GM18858 (cell line): ENCODE measurements at regions not wholly inside any gene's neighbourhood (a gene's known extent, or its start where the extent isn't known, plus 50 kb on each side); places are given as distances from the start of the nearest gene placed in this dataset.
A peak's percentile ranks its signal among the peaks of the same experiment; 100 is the strongest.
"Not testable (repeated sequence)": the region's sequence is repeated elsewhere in the genome, so short reads cannot be mapped to it uniquely, and the experiment has no call there.

Experiments used
- ATAC-seq: cut with Tn5 transposase; IDR thresholded peaks from one replicate; pipeline ENCODE4 v1.9.1; 2021; ENCODE audit not compliant: unreplicated experiment

GRCh38 chr1:101185421-101185820, 51.4 kb upstream of the S1PR1 start:
- no peak for ATAC-seq

DNA sequence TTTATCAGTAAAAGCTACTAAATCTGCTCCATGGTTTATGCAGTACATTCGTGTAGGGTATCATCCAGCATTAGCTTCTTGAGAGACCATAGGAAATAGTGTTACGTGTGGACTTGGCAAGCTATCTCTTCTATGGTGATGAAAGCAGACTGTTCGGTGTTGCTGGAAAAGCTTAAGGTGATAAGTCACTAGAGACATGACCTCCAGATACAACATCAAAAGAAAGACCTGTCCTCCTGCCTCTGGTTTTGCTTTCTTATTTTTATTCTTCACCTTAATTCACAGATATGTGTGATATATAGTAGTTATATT, 53.5 kb upstream of the S1PR1 start:
- no peak for ATAC-seq

- ATAC-seq, result no peak
Observed at GRCh38 chr1:101182627-101183387, 54.0 kb upstream of the S1PR1 start.

GRCh38 chr1:101181930-101182329, 54.9 kb upstream of the S1PR1 start:
- ATAC-seq, result no peak

DNA sequence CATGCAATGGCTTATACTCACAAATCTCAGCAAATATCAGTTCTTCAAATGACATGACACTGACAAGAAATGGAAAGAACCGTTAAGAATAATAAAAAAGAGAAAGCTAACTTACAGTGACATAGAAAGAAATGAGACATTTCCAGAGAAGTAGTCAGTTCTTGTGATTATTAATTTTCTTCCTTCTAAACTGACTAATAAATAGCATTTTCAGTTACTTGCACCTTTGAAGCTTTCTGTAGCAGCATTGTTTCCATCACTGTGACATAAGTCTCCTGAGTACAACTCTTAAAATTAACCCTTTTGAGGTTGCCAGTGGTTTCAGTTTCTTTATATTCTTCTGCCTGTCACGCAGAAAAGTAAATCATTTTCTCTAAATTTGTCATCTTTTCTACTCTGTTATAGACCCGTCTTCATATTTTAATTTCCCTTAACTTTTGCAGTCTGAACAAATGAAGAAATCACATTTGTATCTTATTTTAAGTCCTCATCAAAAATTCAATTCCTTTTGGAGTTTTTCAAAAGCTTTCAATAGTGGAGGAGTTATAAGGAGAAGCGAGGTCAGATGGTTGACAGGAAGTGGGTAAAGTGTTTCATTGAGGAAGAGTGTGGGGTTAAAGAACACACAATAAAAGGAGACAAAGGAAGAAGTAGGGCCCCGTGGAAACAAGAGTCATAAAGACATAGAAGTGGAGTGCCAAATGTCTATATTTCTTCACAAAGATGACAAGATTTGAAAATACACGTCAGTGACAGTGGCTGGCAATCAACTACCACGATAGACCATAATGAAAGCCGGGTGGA, 57.9 kb upstream of the S1PR1 start:
- peak; percentile 94 for ATAC-seq

GRCh38 chr1:101178341-101178687, 58.5 kb upstream of the S1PR1 start:
- ATAC-seq, result no peak

DNA sequence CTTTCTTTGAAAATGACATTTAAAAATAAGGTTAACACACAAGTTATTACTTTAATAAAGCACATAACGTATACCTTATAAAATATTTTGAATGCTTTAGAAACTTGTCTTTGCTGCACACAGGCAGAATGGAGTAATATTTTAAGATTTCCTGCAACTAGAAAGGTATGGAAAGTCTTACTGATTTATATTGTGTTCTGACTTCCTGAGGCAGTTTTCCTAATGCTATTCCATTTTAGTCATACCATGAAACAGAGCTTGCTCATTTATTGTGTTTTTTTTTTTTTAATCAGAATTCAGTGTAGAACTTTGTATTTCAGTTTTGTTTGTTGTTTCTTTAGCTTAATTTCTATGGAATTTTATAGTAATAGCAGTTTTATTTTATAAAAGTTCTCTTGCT, 60.9 kb upstream of the S1PR1 start:
- no peak for ATAC-seq

GRCh38 chr1:101175466-101175865, 61.4 kb upstream of the S1PR1 start:
- no peak for ATAC-seq

DNA sequence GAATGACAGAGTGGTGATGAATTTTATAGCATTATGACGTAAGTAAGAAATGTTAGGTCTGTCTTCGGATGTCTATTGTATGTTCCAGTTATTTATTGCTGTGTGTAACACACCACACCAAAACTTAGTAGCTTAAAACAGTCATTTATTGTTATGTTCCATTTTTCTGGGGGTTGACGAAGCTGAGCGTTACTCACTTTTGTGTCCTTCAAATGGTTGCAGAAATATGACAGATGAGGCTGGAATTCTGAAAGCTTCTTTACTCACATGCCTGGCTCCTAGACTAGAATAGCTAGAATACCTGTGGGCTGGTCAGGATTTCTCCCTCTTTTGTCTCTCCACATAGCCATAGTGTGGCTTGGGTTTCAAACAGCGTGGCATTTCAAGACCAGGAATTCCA, 62.1 kb upstream of the S1PR1 start:
- no peak for ATAC-seq

- ATAC-seq, result not testable (repeated sequence)
Observed at GRCh38 chr1:101174298-101174697, 62.5 kb upstream of the S1PR1 start.

- ATAC-seq, result no peak
Observed at GRCh38 chr1:101170506-101171050, 66.2 kb upstream of the S1PR1 start.

GRCh38 chr1:101167891-101168290, 68.9 kb upstream of the S1PR1 start:
- ATAC-seq, result peak; percentile 85

DNA sequence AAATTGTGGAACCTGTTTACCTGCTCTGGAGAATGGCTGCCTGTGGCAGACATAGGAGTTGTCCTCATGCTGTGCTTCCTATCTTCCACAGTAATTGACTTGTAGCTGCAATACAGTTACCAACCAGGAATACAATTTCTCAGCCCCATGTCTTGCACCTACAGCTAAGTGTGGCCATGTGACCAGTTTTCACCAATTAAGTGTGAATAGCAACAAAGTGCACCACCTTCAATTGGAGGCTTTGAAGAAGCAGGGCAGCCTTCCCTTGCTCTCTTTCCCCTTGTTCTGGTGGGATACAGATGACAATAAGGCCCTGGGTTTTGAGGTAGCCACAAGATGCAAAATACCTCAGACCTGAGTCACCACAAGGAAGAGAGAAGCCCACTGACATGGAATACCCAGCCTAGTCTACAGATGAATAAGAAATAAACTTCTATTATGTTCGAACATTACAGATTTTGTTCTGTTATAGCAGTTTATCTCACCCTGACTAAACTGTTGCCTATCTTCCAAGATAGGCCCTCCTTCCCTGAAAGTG, 70.2 kb upstream of the S1PR1 start:
- ATAC-seq, result no peak

DNA sequence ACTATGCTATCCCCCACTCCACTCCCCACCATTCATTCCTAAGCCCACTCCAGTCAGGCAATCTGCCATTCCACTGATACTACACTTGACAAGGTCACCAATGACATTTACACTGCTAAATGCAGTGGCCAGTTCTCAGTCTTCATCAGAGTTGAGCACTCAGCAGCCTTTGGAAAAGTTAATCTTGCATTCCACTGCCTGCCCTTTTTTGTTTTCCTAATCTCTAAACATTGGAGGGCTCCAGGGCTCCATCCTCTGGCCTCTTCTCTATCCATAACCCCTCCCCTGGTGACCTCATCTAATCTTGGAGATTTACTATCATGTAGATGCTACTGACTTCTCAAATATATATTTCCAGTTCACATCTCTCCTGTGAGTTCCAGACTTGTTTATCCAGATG, 70.9 kb upstream of the S1PR1 start:
- no peak for ATAC-seq

GRCh38 chr1:101165532-101165931, 71.3 kb upstream of the S1PR1 start:
- no peak for ATAC-seq

DNA sequence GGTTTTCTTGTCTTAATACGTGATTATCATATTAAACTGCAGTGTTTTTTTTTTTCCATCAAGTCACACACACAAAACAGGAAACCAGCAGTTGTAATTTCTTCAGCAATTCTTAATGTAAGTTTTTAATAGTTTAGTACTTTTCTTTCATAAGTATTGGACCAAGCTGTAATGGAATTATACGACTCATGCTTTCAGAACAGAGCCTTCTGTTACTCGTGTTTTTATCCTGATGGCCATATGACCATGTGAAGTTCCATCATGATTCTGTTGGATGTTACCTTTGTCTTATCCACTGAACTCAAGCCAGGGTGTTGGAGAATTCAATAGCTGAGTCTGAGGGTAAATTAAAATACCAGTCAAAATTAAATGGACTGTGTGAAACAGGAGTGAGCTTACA, 72.0 kb upstream of the S1PR1 start:
- no peak for ATAC-seq

DNA sequence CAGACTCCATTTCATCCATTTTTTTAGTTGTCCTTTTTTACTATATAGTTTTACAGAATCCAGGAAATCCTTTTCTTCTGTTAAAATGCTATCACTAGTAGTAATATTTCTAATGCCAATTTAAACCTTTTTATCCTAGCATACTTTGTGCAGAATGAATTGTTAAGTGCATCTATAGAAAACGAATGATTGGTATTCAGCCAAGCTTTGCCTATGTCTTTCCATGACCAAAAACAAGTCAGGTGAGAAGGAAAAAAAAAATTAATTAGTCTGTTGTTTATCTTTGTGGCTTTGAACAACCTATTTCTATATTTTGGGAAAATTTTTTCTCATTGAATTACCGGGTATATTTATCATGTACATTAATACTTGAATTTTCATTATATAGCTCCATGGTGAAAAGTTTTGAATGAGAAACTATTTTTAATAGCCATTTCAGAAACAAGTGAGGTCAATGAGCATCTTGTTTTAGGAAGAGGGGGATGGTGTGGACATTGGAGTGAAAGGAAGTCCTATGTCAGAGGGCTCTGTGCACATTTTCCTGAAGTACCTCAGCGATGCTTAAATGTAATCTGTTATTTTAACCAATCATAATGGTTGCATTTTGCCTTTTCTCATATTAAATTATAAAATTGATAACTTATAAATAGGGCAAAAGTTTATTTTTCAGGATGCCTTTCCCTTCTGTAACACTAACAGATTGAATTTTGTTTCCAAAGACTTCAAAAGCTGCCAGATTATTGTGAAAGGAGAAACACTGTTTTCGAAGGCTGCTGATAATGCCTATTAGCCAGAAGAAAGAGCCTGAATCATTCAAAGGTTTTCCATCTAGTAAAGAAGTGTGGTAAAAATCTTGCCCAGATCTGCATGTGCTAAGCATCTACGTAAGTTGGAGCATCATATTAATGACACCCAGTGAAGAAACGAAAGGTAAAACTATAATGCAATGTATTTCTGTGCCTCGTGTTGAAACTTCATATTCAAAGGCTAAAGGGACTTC, 73.8 kb upstream of the S1PR1 start:
- no peak for ATAC-seq

DNA sequence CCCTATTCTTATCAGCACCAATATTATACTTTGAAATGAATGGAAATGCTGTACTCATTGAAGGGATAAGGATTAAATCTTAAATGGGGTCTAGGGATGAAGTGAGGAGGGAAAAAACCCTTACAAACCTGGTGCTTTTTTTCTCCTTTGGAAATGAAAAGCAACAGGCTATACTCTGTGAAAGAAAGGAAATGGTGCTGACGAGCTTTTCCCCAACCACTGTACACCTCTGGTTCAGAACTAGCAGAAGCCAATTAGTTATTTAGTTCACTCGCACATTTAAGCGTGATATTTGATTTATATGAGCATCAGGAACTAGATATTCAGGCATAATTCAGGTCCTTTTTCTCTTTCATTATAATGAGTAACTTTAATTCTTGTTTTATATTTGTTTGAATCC, 74.5 kb upstream of the S1PR1 start:
- no peak for ATAC-seq

GRCh38 chr1:101161619-101162018, 75.2 kb upstream of the S1PR1 start:
- ATAC-seq, result no peak

DNA sequence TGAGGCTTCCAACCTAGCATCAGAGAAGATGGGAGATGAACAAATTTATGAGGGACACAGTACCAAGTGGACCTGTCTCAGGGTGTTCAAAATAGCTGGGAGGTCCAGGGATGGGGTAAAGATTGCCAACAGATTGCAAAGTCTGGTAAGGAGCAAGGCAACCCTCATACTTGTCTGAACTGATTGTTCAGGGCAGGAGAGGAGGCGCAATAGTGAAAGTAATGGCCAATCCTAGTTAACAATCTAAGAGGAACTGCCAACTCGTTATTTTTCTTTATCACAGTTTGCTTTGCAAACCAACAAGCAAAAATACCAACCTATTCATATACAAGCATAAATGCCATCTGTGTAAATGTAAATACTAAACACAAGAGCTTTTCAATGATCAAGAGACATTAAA, 78.4 kb upstream of the S1PR1 start:
- no peak for ATAC-seq

DNA sequence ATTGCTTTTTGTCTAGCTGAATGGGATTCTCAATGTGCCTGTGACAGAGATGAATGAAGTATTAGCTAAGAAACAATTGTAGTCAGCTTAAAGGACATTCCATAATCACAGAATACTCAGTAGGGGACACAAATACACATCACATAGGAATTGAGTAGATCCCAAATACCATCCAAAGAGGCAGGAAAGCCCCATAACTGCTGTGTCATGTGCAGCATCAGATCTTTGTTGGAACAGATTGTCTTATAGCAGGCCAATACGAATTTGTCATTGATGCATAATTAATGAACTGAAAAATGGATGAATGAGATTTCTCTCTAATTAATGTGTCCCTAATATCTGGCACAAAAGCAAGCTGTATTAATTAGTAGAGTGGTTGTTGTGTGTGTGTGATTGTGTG, 82.3 kb upstream of the S1PR1 start:
- ATAC-seq, result no peak
